GM18499 (cell line): ENCODE measurements at regions not wholly inside any gene's neighbourhood (a gene's known extent, or its start where the extent isn't known, plus 50 kb on each side); places are given as distances from the start of the nearest gene placed in this dataset.
"Not testable (repeated sequence)": the region's sequence is repeated elsewhere in the genome, so short reads cannot be mapped to it uniquely, and the experiment has no call there.

ENCODE experiments used
- ATAC-seq: cut with Tn5 transposase; IDR thresholded peaks from one replicate; pipeline ENCODE4 v1.9.1; 2021; ENCODE audit warnings: moderate number of reproducible peaks; ENCODE audit not compliant: insufficient read depth, unreplicated experiment

- ATAC-seq, result no peak
These were observed 368.2 kb upstream of the SULF2 start for GRCh38 chr20:48153523-48153922.

- ATAC-seq, result no peak
These were observed 367.8 kb upstream of the SULF2 start for GRCh38 chr20:48153103-48153502.

GRCh38 chr20:48150568-48150967 lies 365.3 kb upstream of the SULF2 start:
- ATAC-seq, result no peak

GRCh38 chr20:48149902-48150301 lies 364.6 kb upstream of the SULF2 start:
- ATAC-seq, result no peak

- no peak for ATAC-seq
These were observed 363.8 kb upstream of the SULF2 start for GRCh38 chr20:48148916-48149672.

GRCh38 chr20:48148020-48148419 lies 362.7 kb upstream of the SULF2 start:
- ATAC-seq, result no peak

GRCh38 chr20:48147311-48147710 lies 362.0 kb upstream of the SULF2 start:
- ATAC-seq, result no peak

GRCh38 chr20:48146877-48147276 lies 361.6 kb upstream of the SULF2 start:
- no peak for ATAC-seq

GRCh38 chr20:48146308-48146707 lies 361.0 kb upstream of the SULF2 start:
- no peak for ATAC-seq

- no peak for ATAC-seq
These were observed 358.3 kb upstream of the SULF2 start for GRCh38 chr20:48143435-48144081.

GRCh38 chr20:48142516-48142773 lies 357.2 kb upstream of the SULF2 start:
- ATAC-seq, result no peak

- ATAC-seq, result no peak
These were observed 356.6 kb upstream of the SULF2 start for GRCh38 chr20:48141660-48142515.

GRCh38 chr20:48139262-48140041 lies 354.2 kb upstream of the SULF2 start:
- no peak for ATAC-seq

GRCh38 chr20:48132834-48133233 lies 347.6 kb upstream of the SULF2 start:
- ATAC-seq, result no peak

- no peak for ATAC-seq
These were observed 346.3 kb upstream of the SULF2 start for GRCh38 chr20:48131581-48131980.

- ATAC-seq, result no peak
These were observed 344.2 kb upstream of the SULF2 start for GRCh38 chr20:48129345-48129942.

- no peak for ATAC-seq
These were observed 343.2 kb upstream of the SULF2 start for GRCh38 chr20:48128436-48128835.

GRCh38 chr20:48127964-48128363 lies 342.7 kb upstream of the SULF2 start:
- not testable (repeated sequence) for ATAC-seq

GRCh38 chr20:48127133-48127532 lies 341.9 kb upstream of the SULF2 start:
- not testable (repeated sequence) for ATAC-seq

- no peak for ATAC-seq
These were observed 341.0 kb upstream of the SULF2 start for GRCh38 chr20:48126227-48126740.
